ENCODE measurements at regions not wholly inside any gene's neighbourhood (a gene's known extent, or its start where the extent isn't known, plus 50 kb on each side); places are given as distances from the start of the nearest gene placed in this dataset.

DNA sequence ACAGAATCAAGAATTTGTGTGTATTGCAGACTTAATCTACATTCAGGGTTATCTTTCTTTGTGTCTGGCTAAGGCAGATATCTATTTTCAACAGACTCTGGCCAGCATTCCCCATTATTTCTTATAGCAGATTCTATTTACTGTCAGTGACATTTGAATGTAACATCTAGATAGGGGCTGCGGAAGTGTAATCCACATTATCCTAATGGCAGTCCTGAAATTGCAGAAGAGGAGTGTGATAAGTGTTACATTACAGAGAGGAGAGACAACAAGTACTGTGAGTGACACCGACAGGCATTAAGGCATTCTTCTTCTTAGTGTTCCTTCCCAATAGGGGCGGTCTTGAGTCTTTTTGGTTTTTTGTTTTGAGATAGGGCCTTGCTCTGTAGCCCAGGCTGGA, 598.2 kb upstream of the NXPH2 start:
- DNase-seq (ENCODE audit: low read depth, low spot score) (no peak), ATAC-seq (no peak)
- TF ChIP-seq, protein P1, sequence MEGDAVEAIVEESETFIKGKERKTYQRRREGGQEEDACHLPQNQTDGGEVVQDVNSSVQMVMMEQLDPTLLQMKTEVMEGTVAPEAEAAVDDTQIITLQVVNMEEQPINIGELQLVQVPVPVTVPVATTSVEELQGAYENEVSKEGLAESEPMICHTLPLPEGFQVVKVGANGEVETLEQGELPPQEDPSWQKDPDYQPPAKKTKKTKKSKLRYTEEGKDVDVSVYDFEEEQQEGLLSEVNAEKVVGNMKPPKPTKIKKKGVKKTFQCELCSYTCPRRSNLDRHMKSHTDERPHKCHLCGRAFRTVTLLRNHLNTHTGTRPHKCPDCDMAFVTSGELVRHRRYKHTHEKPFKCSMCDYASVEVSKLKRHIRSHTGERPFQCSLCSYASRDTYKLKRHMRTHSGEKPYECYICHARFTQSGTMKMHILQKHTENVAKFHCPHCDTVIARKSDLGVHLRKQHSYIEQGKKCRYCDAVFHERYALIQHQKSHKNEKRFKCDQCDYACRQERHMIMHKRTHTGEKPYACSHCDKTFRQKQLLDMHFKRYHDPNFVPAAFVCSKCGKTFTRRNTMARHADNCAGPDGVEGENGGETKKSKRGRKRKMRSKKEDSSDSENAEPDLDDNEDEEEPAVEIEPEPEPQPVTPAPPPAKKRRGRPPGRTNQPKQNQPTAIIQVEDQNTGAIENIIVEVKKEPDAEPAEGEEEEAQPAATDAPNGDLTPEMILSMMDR (IDR thresholded peaks at IDR 0.05) = no peak
- TF ChIP-seq, protein P2, sequence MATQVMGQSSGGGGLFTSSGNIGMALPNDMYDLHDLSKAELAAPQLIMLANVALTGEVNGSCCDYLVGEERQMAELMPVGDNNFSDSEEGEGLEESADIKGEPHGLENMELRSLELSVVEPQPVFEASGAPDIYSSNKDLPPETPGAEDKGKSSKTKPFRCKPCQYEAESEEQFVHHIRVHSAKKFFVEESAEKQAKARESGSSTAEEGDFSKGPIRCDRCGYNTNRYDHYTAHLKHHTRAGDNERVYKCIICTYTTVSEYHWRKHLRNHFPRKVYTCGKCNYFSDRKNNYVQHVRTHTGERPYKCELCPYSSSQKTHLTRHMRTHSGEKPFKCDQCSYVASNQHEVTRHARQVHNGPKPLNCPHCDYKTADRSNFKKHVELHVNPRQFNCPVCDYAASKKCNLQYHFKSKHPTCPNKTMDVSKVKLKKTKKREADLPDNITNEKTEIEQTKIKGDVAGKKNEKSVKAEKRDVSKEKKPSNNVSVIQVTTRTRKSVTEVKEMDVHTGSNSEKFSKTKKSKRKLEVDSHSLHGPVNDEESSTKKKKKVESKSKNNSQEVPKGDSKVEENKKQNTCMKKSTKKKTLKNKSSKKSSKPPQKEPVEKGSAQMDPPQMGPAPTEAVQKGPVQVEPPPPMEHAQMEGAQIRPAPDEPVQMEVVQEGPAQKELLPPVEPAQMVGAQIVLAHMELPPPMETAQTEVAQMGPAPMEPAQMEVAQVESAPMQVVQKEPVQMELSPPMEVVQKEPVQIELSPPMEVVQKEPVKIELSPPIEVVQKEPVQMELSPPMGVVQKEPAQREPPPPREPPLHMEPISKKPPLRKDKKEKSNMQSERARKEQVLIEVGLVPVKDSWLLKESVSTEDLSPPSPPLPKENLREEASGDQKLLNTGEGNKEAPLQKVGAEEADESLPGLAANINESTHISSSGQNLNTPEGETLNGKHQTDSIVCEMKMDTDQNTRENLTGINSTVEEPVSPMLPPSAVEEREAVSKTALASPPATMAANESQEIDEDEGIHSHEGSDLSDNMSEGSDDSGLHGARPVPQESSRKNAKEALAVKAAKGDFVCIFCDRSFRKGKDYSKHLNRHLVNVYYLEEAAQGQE (IDR thresholded peaks at IDR 0.05; ENCODE audit: insufficient read depth in 1 of 2, low read depth in 2 of 2, low read length in 1 of 2) = no peak
- in situ Hi-C loops (cut with HindIII; ENCODE audit: low pct_unique_long_range_greater_than_20kb, low sequenced_read_pairs) (no loop called here), intact Hi-C loops (cut with micrococcal nuclease; ENCODE audit: unreplicated experiment) (no loop called here)
- no peak overlapping the region for H3K27ac ChIP-seq (ENCODE audit: low read length)
- H3K27me3 ChIP-seq (ENCODE audit: control insufficient read depth, insufficient read depth, low read length) = no peaks in the 10 kb centered on the region
- ChIA-PET POLR2A (no interaction called here), CTCF (no interaction called here)
- no peaks in the 10 kb centered on the region for H3K36me3 ChIP-seq (ENCODE audit: control insufficient read depth, insufficient read depth, low read length)
- peaks cover 3% of the 10 kb centered on the region; the same call in 1 of the 2 replicates for H3K9me3 ChIP-seq (ENCODE audit: control insufficient read depth, insufficient read depth, low read depth, low read length)
- no TSS peak for BruUV-seq (replicated peaks)
- no peaks in the 10 kb centered on the region for H3K4me1 ChIP-seq (ENCODE audit: control insufficient read depth, insufficient read depth, low read length)
- H3K4me3 ChIP-seq (ENCODE audit: low read depth in 2 of 2, low read length in 2 of 2) = no peak overlapping the region

DNA sequence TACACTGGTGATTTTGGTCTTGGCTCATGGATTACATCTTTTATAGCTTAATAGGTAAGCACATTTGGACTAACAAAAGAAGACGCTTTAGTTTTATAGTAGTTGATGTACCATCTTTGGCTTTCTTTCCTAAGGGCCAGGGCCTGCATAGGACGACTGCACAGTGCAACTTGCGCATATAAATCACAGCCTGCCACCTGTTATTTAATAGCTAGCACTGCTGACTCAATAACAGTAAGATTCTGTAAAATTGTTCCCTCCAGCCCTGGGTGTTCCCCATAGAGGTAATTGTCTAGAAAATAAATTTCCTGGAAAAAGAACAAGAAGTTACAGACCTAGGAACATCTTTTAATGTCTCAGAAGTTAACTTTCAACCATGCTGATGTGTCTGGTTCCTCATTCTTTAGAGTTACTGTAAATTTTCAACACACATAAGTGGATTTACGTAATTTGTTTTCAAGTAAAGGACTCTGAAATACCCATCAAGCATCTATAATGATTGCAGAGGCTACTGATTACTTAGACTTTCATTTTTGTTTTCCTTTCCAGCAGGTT, 594.2 kb upstream of the NXPH2 start:
- DNase-seq (ENCODE audit: low read depth, low spot score) (no peak), ATAC-seq (no peak)
- intact Hi-C loops (cut with micrococcal nuclease; ENCODE audit: unreplicated experiment) (no loop called here), in situ Hi-C loops (cut with HindIII; ENCODE audit: low pct_unique_long_range_greater_than_20kb, low sequenced_read_pairs) (no loop called here)
- no TSS peak for BruUV-seq (replicated peaks)
- H3K27me3 ChIP-seq (ENCODE audit: control insufficient read depth, insufficient read depth, low read length) = no peaks in the 10 kb centered on the region
- POLR2A ChIA-PET = no interaction called here
- no peak overlapping the region for H3K4me3 ChIP-seq (ENCODE audit: low read depth in 2 of 2, low read length in 2 of 2)
- H3K4me1 ChIP-seq (ENCODE audit: control insufficient read depth, insufficient read depth, low read length) = no peaks in the 10 kb centered on the region
- peaks cover 3% of the 10 kb centered on the region; the same call in 1 of the 2 replicates for H3K9me3 ChIP-seq (ENCODE audit: control insufficient read depth, insufficient read depth, low read depth, low read length)
- CTCF ChIA-PET = no interaction called here
- TF ChIP-seq, protein P2 (IDR thresholded peaks at IDR 0.05; ENCODE audit: insufficient read depth in 1 of 2, low read depth in 2 of 2, low read length in 1 of 2) = no peak
- TF ChIP-seq POLR2AphosphoS5 (IDR thresholded peaks at IDR 0.05; ENCODE audit: low read depth, low read length) (no peak), TCF7L2 (IDR thresholded peaks at IDR 0.05; ENCODE audit: low read depth, low read length) (no peak), SIN3A (IDR thresholded peaks at IDR 0.05; ENCODE audit: borderline replicate concordance, insufficient read depth, low read depth, low read length) (no peak)
- TF ChIP-seq, protein P1 (IDR thresholded peaks at IDR 0.05) = no peak
- H3K27ac ChIP-seq (ENCODE audit: low read length) = no peak overlapping the region
- no peaks in the 10 kb centered on the region for H3K36me3 ChIP-seq (ENCODE audit: control insufficient read depth, insufficient read depth, low read length)
